Ascending aorta (tissue), 2 donors: ENCODE measurements at regions not wholly inside any gene's neighbourhood (a gene's known extent, or its start where the extent isn't known, plus 50 kb on each side); places are given as distances from the start of the nearest gene placed in this dataset.

ENCODE experiments used
- DNase-seq, 2 donors: peaks; one replicate each; pipeline ENCODE4 v3.0.0-alpha.2; 2019; ENCODE audit warnings: low spot score in 2 of 2
- H3K27ac ChIP-seq, 2 donors: fragments of 200-600 bp; sonication (generic); one replicate each; pipeline ENCODE4 v1.5.1; 2016 to 2017; ENCODE audit warnings: mild to moderate bottlenecking in 1 of 2
- H3K27me3 ChIP-seq: fragments of 200-600 bp; sonication (generic); one replicate; pipeline ENCODE4 v1.5.1; 2017
- H3K36me3 ChIP-seq, 2 donors: fragments of 200-600 bp; sonication (generic); one replicate each; pipeline ENCODE4 v1.5.1; 2016
- H3K4me1 ChIP-seq, 2 donors: fragments of 200-600 bp; sonication (generic); one replicate each; pipeline ENCODE4 v1.5.1; 2016 to 2017; ENCODE audit warnings: mild to moderate bottlenecking in 1 of 2
- H3K4me3 ChIP-seq, 2 donors: fragments of 200-600 bp; sonication (generic); one replicate each; pipeline ENCODE4 v1.5.1; 2016 to 2017; ENCODE audit warnings: mild to moderate bottlenecking in 1 of 2
- H3K9me3 ChIP-seq, 2 donors: fragments of 200-600 bp; sonication (generic); one replicate each; pipeline ENCODE4 v1.5.1; 2016
- CTCF ChIP-seq, 3 experiments: fragments of 200-600 bp in 2 of 3; fragments of 450-650 bp in 1 of 3; sonication (generic) in 2 of 3; IDR thresholded peaks; one replicate each; pipeline ENCODE4 v1.5.1; 2016 to 2019; ENCODE audit warnings: antibody characterized with exemption in 3 of 3, mild to moderate bottlenecking in 1 of 3, moderate library complexity in 1 of 3
- intact Hi-C: fragments of 100-400 bp; cut with DNase I; formaldehyde crosslinking; loops from one replicate; pipeline ENCODE4 v1.15.1; 2023

- TF ChIP-seq CTCF (IDR thresholded peaks at IDR 0.05) = no peak
- H3K27ac ChIP-seq = no peak overlapping the region
Measured at GRCh38 chr20:55472704-55473103, 532.6 kb downstream of the CBLN4 start.

GRCh38 chr20:55471052-55472006, 534.0 kb downstream of the CBLN4 start:
- Histone ChIP-seq H3K27ac (no peak overlapping the region), H3K4me1 (no peaks in the 10 kb centered on the region), H3K9me3 (no peaks in the 10 kb centered on the region), H3K36me3 (no peaks in the 10 kb centered on the region), H3K4me3 (no peak overlapping the region), H3K27me3 (no peaks in the 10 kb centered on the region)
- intact Hi-C loops = no loop called here
- no peak for DNase-seq
- TF ChIP-seq CTCF (IDR thresholded peaks at IDR 0.05) = no peak

More at GRCh38 chr20:55472704-55473103, 532.6 kb downstream of the CBLN4 start:
- Histone ChIP-seq H3K27me3 (no peaks in the 10 kb centered on the region), H3K36me3 (no peaks in the 10 kb centered on the region), H3K4me3 (no peak overlapping the region), H3K4me1 (no peaks in the 10 kb centered on the region), H3K9me3 (no peaks in the 10 kb centered on the region)
- DNase-seq = no peak
- intact Hi-C loops = no loop called here

GRCh38 chr20:55469074-55469473, 536.2 kb downstream of the CBLN4 start:
- intact Hi-C loops = no loop called here
- no peaks in the 10 kb centered on the region for H3K27me3 ChIP-seq
- no peak for TF ChIP-seq CTCF (IDR thresholded peaks at IDR 0.05)
- H3K4me1 ChIP-seq = no peaks in the 10 kb centered on the region
- no peak overlapping the region for H3K4me3 ChIP-seq
- no peaks in the 10 kb centered on the region for H3K36me3 ChIP-seq
- no peaks in the 10 kb centered on the region for H3K9me3 ChIP-seq
- DNase-seq = no peak
- H3K27ac ChIP-seq = no peak overlapping the region

GRCh38 chr20:55461519-55461918, 543.8 kb downstream of the CBLN4 start:
- intact Hi-C loops = no loop called here
- Histone ChIP-seq H3K9me3 (no peaks in the 10 kb centered on the region), H3K36me3 (no peaks in the 10 kb centered on the region)

GRCh38 chr20:55456316-55456940, 548.9 kb downstream of the CBLN4 start:
- Histone ChIP-seq H3K9me3 (no peaks in the 10 kb centered on the region), H3K4me1 (no peaks in the 10 kb centered on the region), H3K27ac (no peak overlapping the region), H3K4me3 (no peak overlapping the region), H3K27me3 (no peaks in the 10 kb centered on the region), H3K36me3 (no peaks in the 10 kb centered on the region)
- no peak for DNase-seq
- intact Hi-C loops = no loop called here
- no peak for TF ChIP-seq CTCF (IDR thresholded peaks at IDR 0.05)

More at GRCh38 chr20:55461519-55461918, 543.8 kb downstream of the CBLN4 start:
- no peaks in the 10 kb centered on the region for H3K27me3 ChIP-seq
- DNase-seq = no peak
- no peaks in the 10 kb centered on the region for H3K4me1 ChIP-seq
- H3K27ac ChIP-seq = no peak overlapping the region
- TF ChIP-seq CTCF (IDR thresholded peaks at IDR 0.05) = no peak
- H3K4me3 ChIP-seq = no peak overlapping the region
